Hepatocyte (in vitro differentiated cells): ENCODE measurements at regions not wholly inside any gene's neighbourhood (a gene's known extent, or its start where the extent isn't known, plus 50 kb on each side); places are given as distances from the start of the nearest gene placed in this dataset.

Experiments
- DNase-seq: peaks from one replicate; pipeline ENCODE4 v3.0.0-alpha.2; 2016; ENCODE audit warnings: low spot score
- H2AFZ ChIP-seq: fragments of 200-600 bp; sonication (generic); 2 replicates; pipeline ENCODE4 v1.6.0; 2016; ENCODE audit warnings: antibody characterized with exemption, mild to moderate bottlenecking
- H3K27ac ChIP-seq: fragments of 200-600 bp; sonication (generic); 2 replicates; pipeline ENCODE4 v1.5.1; 2016; ENCODE audit warnings: mild to moderate bottlenecking
- H3K27me3 ChIP-seq: fragments of 200-600 bp; sonication (generic); 2 replicates; pipeline ENCODE4 v1.6.1; 2016
- H3K36me3 ChIP-seq: fragments of 200-600 bp; sonication (generic); replicated peaks from 2 replicates; pipeline ENCODE4 v1.5.1; 2016; ENCODE audit warnings: low read depth; ENCODE audit not compliant: insufficient read depth
- H3K4me1 ChIP-seq: fragments of 200-600 bp; sonication (generic); 2 replicates; pipeline ENCODE4 v1.5.1; 2016; ENCODE audit warnings: mild to moderate bottlenecking, moderate library complexity; ENCODE audit not compliant: insufficient read depth
- H3K4me2 ChIP-seq: fragments of 200-600 bp; sonication (generic); 2 replicates; pipeline ENCODE4 v1.6.0; 2016
- H3K4me3 ChIP-seq: fragments of 200-600 bp; sonication (generic); 2 replicates; pipeline ENCODE4 v1.5.1; 2016; ENCODE audit warnings: mild to moderate bottlenecking
- H3K79me2 ChIP-seq: fragments of 200-600 bp; sonication (generic); 2 replicates; pipeline ENCODE4 v1.6.0; 2017; ENCODE audit warnings: mild to moderate bottlenecking
- H3K9me2 ChIP-seq: fragments of 200-600 bp; sonication (generic); replicated peaks from 2 replicates; pipeline ENCODE4 v1.6.0; 2017; ENCODE audit warnings: mild to moderate bottlenecking; ENCODE audit not compliant: insufficient read depth
- H3K9me3 ChIP-seq: fragments of 200-600 bp; sonication (generic); 2 replicates; pipeline ENCODE4 v1.5.1; 2016; ENCODE audit warnings: low read depth, mild to moderate bottlenecking
- H4K20me1 ChIP-seq: fragments of 200-600 bp; sonication (generic); 2 replicates; pipeline ENCODE4 v1.6.0; 2016; ENCODE audit warnings: mild to moderate bottlenecking; ENCODE audit not compliant: insufficient read depth, poor library complexity, severe bottlenecking
- CTCF ChIP-seq: fragments of 200-600 bp; sonication (generic); IDR thresholded peaks from 2 replicates; pipeline ENCODE4 v1.5.1; 2016; ENCODE audit warnings: antibody characterized with exemption, mild to moderate bottlenecking; ENCODE audit not compliant: poor library complexity
- EZH2 ChIP-seq: fragments of 200-600 bp; sonication (generic); IDR thresholded peaks from 2 replicates; pipeline ENCODE4 v1.6.1; 2016; ENCODE audit warnings: antibody characterized with exemption, mild to moderate bottlenecking, borderline replicate concordance
- EZH2phosphoT487 ChIP-seq: fragments of 200-600 bp; sonication (generic); IDR thresholded peaks from one replicate; pipeline ENCODE4 v1.6.1; 2018; ENCODE audit warnings: antibody characterized with exemption, mild to moderate bottlenecking, low read depth, moderate library complexity; ENCODE audit not compliant: unreplicated experiment, severe bottlenecking
- WGBS: methylation state at CpG from one replicate; pipeline ENCODE4 v1.1.6; 2016; ENCODE audit warnings: low lambda C conversion rate; ENCODE audit errors: missing lambda C conversion rate; 5-methylcytosine and 5-hydroxymethylcytosine counted together

GRCh38 chr1:244113532-244114320, 62.6 kb downstream of the ZBTB18 start:
- H3K79me2 ChIP-seq, result no peaks in the 10 kb centered on the region
- TF ChIP-seq EZH2, result no peak
- no peak for TF ChIP-seq EZH2phosphoT487
- no peak for TF ChIP-seq CTCF
- H3K9me2 ChIP-seq, result no peaks in the 10 kb centered on the region
- 85% methylated on average over 6 of the region's 6 CpGs for WGBS
- H3K36me3 ChIP-seq, result no peaks in the 10 kb centered on the region
- no peak overlapping the region for H2AFZ ChIP-seq
- DNase-seq, result no peak
- no peak overlapping the region for H3K27ac ChIP-seq
- H3K4me3 ChIP-seq, result no peak overlapping the region
- H3K4me1 ChIP-seq, result no peaks in the 10 kb centered on the region
- no peaks in the 10 kb centered on the region for H3K9me3 ChIP-seq
- H3K27me3 ChIP-seq, result peaks cover under 1% of the 10 kb centered on the region
- no peak overlapping the region for H3K4me2 ChIP-seq
- no peaks in the 10 kb centered on the region for H4K20me1 ChIP-seq

- no peak overlapping the region for H3K4me3 ChIP-seq
- no peaks in the 10 kb centered on the region for H3K9me3 ChIP-seq
- H4K20me1 ChIP-seq, result no peaks in the 10 kb centered on the region
- no peak for TF ChIP-seq EZH2phosphoT487
- H3K27me3 ChIP-seq, result peaks cover 5% of the 10 kb centered on the region
- no peaks in the 10 kb centered on the region for H3K4me1 ChIP-seq
- H3K9me2 ChIP-seq, result no peaks in the 10 kb centered on the region
- no peak overlapping the region for H3K27ac ChIP-seq
- no peaks in the 10 kb centered on the region for H3K36me3 ChIP-seq
- H2AFZ ChIP-seq, result no peak overlapping the region
- H3K4me2 ChIP-seq, result no peak overlapping the region
- 76% methylated on average over 4 of the region's 4 CpGs for WGBS
- DNase-seq, result no peak
- no peaks in the 10 kb centered on the region for H3K79me2 ChIP-seq
These were observed 63.8 kb downstream of the ZBTB18 start for GRCh38 chr1:244114892-244115291.

DNA sequence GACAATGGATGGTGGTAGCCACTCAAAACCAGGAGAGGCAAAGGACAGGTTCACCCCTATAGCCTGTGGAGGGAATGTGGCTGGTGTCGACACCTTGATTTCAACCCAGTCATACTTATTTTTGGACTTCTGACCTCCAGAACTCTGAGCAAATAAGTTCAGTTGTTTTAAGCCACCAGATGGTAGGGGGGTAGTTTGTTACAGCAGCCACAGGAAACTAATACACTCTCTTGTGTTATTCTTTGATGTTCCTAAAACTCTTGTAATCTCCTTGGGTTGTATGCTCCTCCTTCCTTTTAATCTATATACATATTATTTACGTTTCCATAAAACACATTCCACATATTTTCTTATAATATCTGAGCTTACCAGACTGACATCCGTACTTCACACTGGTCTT, 65.9 kb downstream of the ZBTB18 start:
- H3K9me3 ChIP-seq, result no peaks in the 10 kb centered on the region
- peaks cover 5% of the 10 kb centered on the region for H3K27me3 ChIP-seq
- no peaks in the 10 kb centered on the region for H3K9me2 ChIP-seq
- no peaks in the 10 kb centered on the region for H4K20me1 ChIP-seq
- H2AFZ ChIP-seq, result no peak overlapping the region
- H3K36me3 ChIP-seq, result no peaks in the 10 kb centered on the region
- no peak overlapping the region for H3K4me3 ChIP-seq
- 94% methylated on average over 3 of the region's 3 CpGs for WGBS
- no peak overlapping the region for H3K4me2 ChIP-seq
- no peak for DNase-seq
- no peaks in the 10 kb centered on the region for H3K79me2 ChIP-seq
- no peak overlapping the region for H3K27ac ChIP-seq
- H3K4me1 ChIP-seq, result no peaks in the 10 kb centered on the region
- TF ChIP-seq EZH2phosphoT487 (no peak), EZH2 (no peak), CTCF (no peak)

DNA sequence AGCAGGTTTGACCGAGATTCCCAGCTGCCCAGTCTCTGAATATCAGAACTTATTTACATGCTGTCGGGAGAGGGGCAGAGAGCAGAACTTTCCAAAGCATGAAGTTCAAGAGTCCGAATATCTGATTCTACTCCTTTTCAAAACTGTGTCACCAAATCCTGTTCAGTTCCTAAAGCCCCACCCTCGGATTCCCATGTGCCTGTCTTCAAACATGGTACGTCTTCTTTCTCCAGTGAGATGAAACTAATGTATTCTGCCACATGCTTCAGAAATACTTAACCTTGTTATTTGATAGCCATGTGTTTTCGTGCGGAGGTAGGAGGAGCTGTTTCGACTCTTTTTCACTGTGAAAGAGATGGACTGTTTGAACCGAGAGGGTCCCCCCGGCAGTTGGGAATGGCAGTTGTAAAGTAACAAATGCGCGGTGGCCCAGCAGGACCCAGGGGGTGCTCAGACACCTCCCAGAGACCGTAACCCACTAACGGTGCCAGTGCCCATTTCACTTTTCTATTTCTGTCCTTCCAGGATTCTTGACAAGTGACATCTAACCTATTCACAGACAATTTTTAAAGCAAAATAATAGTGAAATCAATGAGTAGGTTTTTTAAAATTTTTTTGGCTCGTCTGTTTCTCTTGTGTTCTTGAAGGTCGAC, 67.2 kb downstream of the ZBTB18 start:
- no peaks in the 10 kb centered on the region for H3K79me2 ChIP-seq
- no peak overlapping the region for H3K4me2 ChIP-seq
- H4K20me1 ChIP-seq, result no peaks in the 10 kb centered on the region
- H2AFZ ChIP-seq, result no peak overlapping the region
- H3K27me3 ChIP-seq, result peaks cover 5% of the 10 kb centered on the region
- no peak overlapping the region for H3K4me3 ChIP-seq
- TF ChIP-seq EZH2phosphoT487 (no peak), CTCF (no peak), EZH2 (no peak)
- DNase-seq, result no peak
- H3K27ac ChIP-seq, result no peak overlapping the region
- no peaks in the 10 kb centered on the region for H3K9me3 ChIP-seq
- H3K9me2 ChIP-seq, result no peaks in the 10 kb centered on the region
- no peaks in the 10 kb centered on the region for H3K4me1 ChIP-seq
- no peaks in the 10 kb centered on the region for H3K36me3 ChIP-seq
- 63% methylated on average over 16 of the region's 16 CpGs for WGBS
